CD4-positive, alpha-beta T cell treated with Interleukin-4 for 4 hours (primary cell): ENCODE measurements at regions not wholly inside any gene's neighbourhood (a gene's known extent, or its start where the extent isn't known, plus 50 kb on each side); places are given as distances from the start of the nearest gene placed in this dataset.

ENCODE experiments used
- DNase-seq: peaks from one replicate; pipeline ENCODE4 v3.0.0-alpha.2; 2020

- no peak for DNase-seq
These were observed 236.1 kb downstream of the KCNA4 start for GRCh38 chr11:29780756-29781155.

- no peak for DNase-seq
These were observed 243.1 kb downstream of the KCNA4 start for GRCh38 chr11:29773656-29774264.

GRCh38 chr11:29756871-29757270 is 260.0 kb downstream of the KCNA4 start:
- DNase-seq = no peak

GRCh38 chr11:29755474-29755873 is 261.4 kb downstream of the KCNA4 start:
- DNase-seq = no peak

- DNase-seq = no peak
These were observed 265.2 kb downstream of the KCNA4 start for GRCh38 chr11:29751618-29752017.

GRCh38 chr11:29750392-29750791 is 266.4 kb downstream of the KCNA4 start:
- no peak for DNase-seq

- no peak for DNase-seq
These were observed 282.5 kb downstream of the KCNA4 start for GRCh38 chr11:29734287-29734686.

- DNase-seq = no peak
These were observed 303.0 kb downstream of the KCNA4 start for GRCh38 chr11:29713831-29714320.

- DNase-seq = no peak
These were observed 304.2 kb downstream of the KCNA4 start for GRCh38 chr11:29712616-29713015.

- DNase-seq = no peak
These were observed 308.9 kb downstream of the KCNA4 start for GRCh38 chr11:29707924-29708323.

- DNase-seq = no peak
These were observed 331.5 kb downstream of the KCNA4 start for GRCh38 chr11:29685361-29685760.

- no peak for DNase-seq
These were observed 334.0 kb downstream of the KCNA4 start for GRCh38 chr11:29682856-29683255.

- DNase-seq = no peak
These were observed 336.8 kb downstream of the KCNA4 start for GRCh38 chr11:29679996-29680395.

- DNase-seq = no peak
These were observed 339.8 kb downstream of the KCNA4 start for GRCh38 chr11:29676993-29677392.

GRCh38 chr11:29669310-29669709 is 347.5 kb downstream of the KCNA4 start:
- no peak for DNase-seq

GRCh38 chr11:29657709-29658108 is 359.1 kb downstream of the KCNA4 start:
- no peak for DNase-seq

- no peak for DNase-seq
These were observed 360.2 kb downstream of the KCNA4 start for GRCh38 chr11:29656597-29656996.

GRCh38 chr11:29645373-29645772 is 371.5 kb downstream of the KCNA4 start:
- DNase-seq = no peak

GRCh38 chr11:29641201-29641600 is 375.6 kb downstream of the KCNA4 start:
- no peak for DNase-seq

GRCh38 chr11:29634744-29635143 is 382.1 kb downstream of the KCNA4 start:
- DNase-seq = no peak

- no peak for DNase-seq
These were observed 382.6 kb downstream of the KCNA4 start for GRCh38 chr11:29634244-29634643.

GRCh38 chr11:29629286-29629685 is 387.5 kb downstream of the KCNA4 start:
- DNase-seq = no peak

- DNase-seq = no peak
These were observed 388.2 kb downstream of the KCNA4 start for GRCh38 chr11:29628609-29629008.

GRCh38 chr11:29627541-29627940 is 389.3 kb downstream of the KCNA4 start:
- DNase-seq = no peak

- no peak for DNase-seq
These were observed 393.6 kb downstream of the KCNA4 start for GRCh38 chr11:29623144-29623722.
